Right renal pelvis (tissue), 4 donors: ENCODE measurements at regions not wholly inside any gene's neighbourhood (a gene's known extent, or its start where the extent isn't known, plus 50 kb on each side); places are given as distances from the start of the nearest gene placed in this dataset.

Experiments
- DNase-seq, 4 donors: peaks; one replicate each; pipeline ENCODE4 v3.0.0-alpha.2; 2013; ENCODE audit warnings: low read depth in 4 of 4, low spot score in 3 of 4, missing footprints in 1 of 4

DNA sequence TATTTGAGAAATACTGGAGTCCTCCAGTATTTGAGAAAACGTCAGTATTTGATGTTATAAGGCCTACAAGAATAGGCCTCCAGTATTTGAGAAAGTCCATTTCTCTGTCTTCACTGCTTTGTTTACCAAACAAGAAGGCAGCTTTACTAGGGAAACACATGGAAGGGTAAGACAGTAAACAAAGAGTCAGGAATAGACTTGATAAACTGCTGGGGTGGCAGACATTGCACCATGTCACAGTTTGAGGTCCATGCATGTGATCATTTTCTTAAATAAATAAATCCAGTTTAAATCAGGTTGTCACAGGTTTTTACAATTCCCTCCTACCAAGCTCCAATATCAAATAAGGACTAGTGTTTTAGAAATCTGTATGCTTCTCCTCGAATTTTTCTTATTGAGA is 1431.0 kb upstream of the SPRY2 start:
- DNase-seq = no peak

DNA sequence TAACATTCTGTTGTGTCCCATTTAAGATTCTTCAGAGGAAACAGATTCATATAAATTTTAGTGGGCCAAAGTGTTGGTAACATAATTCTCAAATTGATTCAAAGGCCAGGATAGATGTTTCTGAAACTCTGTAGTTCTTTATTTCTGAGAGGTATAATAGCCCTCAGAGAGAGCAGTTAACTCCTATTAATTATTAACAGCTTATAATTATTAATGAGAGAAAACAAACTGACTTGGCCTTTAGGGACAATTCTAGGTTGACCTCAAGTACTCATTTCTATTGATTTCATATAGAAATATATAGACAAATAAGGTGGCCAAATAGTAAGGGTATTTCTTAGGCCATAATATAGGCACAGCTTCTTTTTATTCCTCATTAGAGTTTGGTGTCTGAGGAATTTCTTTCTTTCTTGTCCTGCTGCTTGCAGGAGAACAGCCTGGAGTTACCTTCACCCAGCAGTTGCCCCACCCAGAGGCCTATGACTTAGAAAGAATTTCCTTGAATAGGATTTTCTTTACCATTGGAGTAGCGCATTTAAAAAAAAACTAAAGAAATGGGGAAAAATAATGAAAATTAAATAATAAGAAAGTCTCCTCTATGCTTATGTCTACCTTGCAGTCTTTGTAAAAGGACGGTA is 1430.1 kb upstream of the SPRY2 start:
- DNase-seq = peak in 2 of 4 donors; percentile 5 to 6

DNA sequence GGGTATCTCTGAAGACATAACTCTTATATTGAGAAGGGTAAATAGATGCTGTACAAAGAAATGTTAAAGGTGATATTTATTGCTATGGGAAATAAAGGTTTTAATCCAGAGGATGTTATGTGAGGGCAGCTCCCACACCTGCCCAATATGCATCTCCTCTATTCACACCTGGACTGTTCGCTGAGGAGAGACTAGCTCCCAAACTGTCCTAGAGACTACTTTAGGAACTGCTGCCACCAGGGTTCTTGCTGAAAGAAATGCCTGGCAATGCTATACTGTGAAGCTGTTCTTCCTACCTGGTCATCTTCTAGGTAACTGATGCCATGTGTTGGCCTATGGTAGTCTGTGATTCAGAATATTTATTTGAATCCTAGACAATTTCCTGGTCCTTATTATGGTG is 1421.5 kb upstream of the SPRY2 start:
- no peak for DNase-seq

DNA sequence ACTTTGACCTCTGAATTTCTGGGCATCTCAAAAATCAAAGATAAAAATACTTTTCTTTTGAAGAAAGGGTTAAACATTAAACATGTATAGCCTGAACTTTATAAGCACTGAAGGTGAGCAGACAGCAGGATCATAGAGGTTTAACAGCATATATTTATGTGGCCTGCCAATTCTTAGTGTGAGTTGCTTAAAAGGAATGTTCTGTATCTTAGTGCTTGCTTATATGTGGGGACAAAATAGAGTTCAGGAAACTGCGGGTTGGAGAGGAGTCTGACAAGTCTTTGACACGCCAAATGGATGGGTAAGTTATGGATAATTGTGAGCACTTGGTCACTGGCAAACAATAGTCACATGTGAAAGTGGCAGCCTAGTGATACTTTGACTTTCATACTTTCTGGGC is 1419.4 kb upstream of the SPRY2 start:
- DNase-seq = no peak

DNA sequence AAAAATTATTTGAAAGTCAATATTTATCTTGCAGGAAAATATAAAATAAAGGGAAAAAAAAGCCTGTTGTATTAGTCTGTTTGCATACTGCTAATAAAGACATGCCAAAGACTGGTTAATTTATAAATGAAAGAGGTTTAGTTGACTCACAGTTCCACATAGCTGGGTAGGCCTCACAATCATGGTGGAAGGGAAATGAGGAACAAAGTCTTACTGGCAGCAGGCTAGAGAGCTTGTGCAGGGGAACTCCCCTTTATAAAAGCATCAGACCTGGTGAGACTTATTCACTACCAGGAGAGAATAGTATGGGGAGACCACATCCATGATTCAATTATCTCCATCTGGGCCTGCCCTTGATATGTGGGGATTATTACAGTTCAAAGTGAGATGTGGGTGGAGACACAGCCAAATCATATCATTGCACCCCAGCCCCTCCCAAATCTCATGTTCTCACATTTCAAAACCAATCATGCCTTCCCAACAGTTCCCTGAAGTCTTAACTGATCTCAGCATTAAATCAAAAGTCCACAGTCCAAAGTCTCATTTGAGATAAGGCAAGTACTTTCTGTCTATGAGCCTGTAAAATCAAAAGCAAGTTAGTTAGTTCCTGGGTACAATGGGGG is 1416.5 kb upstream of the SPRY2 start:
- no peak for DNase-seq

DNA sequence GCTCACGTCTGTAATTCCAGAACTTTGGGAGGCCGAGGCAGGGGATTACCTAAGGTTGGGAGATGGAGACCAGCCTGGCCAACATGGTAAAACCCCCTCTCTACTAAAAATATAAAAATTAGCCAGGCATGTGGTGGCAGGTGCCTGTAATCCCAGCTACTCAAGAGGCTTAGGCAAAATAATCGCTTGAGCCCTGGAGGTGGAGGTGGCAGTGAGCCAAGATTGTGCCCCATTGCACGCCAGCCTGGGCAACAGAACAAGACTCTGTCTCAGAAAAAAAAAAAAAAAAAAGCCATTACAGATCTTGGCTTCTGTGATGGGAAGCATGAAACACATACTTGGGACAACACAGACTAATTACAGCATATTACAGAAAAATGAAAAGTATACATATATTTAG is 1404.5 kb upstream of the SPRY2 start:
- no peak for DNase-seq

DNA sequence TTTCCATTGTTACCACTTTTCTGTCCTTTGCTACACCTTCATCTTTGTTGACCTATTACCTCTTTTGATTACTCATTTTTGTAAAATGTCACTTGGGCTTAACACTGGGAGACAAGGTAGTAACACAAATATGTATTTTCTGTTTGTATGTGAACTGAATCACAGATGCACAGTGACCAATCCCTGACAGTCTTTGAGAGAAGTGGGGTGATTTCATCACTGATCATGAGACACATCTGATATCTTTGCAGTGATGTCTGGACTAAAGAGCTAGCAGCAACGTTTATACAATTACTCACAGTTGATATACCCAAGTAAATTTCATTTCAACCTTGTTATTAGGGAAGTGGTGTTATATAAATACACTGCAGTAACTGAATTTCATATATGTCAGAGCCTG is 1397.4 kb upstream of the SPRY2 start:
- no peak for DNase-seq

DNA sequence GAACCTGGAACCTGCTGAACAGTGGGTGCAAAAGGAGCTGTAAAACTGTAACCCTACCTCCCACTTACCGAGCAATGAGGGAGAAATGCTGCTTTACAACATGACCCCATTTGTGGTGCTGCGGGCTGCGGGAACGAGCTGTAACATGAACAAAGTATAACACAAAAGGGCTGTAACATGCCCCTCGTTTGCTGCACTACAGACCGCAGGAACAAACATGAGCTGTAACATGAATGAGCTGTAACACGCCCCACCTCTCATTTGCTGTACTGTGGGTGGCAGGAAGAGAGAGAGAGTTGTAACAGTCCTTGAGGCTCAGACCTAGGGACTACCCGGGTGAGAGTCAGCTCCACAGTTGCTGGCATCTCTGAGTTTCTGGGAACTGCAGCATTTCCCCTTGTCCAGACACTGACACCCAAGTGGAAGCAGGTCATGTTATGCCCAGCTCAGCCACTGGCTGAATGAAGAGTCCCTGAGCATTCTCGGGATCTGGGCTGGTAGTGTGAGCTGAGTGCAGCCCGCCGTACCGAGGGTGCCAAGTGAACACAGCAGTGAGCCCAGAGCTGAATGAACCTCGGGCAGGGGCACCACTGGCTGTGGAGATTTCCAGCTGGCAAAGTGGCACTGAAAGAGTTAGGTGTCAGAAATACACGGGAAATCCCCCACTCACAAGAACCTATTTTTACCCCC is 1385.3 kb upstream of the SPRY2 start:
- no peak for DNase-seq

DNA sequence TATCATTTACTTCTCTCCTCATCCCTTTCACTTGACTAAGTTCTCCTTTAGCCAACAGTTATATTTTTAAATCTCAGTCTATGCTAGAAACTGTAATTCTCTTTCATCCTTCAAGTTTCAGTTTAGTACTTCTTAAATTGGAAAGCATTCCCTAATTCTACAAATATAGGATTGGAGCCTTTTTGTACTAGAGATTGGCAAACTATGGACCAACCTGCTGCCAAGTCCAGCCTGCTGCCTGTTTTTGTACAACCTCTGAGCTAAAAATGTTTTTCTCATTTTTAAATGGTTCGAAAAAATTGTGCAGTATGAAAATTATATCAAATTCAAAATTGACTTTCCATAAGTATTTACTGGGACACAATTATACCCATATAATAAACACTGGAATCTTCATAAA is 1381.5 kb upstream of the SPRY2 start:
- DNase-seq = no peak

DNA sequence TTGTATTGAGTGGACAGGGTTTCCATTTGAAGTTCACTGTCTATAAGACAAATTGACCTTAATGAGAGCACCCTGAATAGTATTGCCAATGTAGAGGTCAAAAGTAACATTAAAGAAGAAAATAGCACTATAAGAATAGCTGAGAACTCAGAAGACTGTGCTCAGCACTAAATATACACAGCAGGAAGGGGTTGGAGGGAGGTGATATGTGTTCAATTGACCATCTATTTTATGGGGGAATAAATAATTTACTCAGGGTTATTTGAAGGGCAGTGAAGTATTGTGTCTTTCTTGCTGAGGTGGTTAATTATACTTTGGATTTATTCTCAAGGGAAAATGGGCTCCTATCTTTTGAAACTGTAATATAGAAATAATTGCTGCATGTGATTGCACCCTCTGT is 1380.5 kb upstream of the SPRY2 start:
- no peak for DNase-seq

DNA sequence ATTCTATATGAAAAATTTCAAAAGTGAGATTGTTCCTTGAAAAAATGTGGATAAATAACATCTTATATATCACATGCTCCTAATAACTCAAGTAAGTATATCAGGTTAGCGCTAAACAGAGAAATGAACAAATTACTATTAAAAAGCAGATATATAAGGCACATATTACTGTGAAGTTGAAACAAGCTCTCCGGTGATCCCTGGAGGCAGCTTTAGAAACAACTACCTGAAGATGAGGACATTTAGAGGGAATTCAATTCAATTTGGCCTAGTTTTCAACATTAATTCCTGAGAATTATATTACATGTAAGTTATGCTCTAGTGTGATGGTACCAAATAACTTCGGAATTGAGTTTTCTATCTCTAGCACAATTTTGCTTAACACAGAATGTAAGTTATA is 1373.6 kb upstream of the SPRY2 start:
- no peak for DNase-seq

DNA sequence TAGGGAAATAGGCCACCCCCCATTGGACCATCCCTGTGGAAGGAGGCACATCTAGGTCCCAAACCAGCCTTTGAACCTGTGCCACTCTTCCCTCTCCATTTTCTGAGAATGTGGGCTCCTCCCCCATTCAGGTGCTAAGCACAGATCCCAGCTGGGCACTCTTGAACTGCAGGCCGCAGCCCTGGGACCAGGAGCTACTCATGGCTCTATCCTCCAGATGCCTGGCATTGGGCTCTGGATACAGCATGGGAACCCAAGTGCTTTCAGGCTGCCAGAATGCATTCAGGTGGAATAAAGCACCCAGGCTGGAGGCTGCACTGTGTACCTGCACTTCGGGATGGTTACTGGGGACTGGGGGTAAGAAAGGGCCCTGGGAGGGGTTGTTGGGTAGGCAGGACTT is 1372.3 kb upstream of the SPRY2 start:
- no peak for DNase-seq

DNA sequence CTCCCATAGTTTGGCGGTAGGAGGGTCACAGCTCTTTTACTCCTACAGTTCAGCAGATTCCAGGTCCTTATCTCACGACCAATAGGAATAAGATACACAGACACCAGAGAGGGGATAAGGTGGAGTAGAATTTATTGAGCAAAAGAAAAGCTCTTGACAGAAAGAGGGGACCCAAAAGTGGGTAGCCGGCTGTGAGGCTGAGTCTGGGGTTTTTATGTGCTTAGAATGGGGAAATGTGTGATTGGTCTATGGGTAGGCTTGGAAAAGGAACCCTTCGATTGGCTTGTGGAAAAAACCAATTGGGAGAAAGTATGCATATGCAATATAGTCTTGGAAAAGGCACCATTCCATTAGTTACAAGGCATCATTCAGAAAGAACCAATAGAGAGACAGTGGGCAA is 1356.9 kb upstream of the SPRY2 start:
- DNase-seq = no peak

DNA sequence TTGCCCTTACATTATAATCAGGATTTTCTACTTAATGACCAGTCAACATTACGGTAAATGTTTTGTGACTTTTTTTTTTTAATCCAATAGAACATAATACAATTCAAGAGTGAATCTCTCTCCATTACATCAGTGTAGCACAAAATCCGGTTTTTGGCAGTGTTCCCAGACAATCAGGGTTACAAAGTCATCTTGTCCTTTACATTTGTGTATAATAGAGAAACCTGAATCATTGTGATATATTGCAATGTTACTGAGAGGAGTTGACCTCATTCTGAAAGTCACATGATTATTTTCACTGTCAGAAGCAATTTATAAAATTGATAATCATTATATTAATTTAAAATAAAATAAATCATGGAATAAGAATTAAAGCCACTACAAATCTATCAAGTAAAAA is 1346.0 kb upstream of the SPRY2 start:
- no peak for DNase-seq

DNA sequence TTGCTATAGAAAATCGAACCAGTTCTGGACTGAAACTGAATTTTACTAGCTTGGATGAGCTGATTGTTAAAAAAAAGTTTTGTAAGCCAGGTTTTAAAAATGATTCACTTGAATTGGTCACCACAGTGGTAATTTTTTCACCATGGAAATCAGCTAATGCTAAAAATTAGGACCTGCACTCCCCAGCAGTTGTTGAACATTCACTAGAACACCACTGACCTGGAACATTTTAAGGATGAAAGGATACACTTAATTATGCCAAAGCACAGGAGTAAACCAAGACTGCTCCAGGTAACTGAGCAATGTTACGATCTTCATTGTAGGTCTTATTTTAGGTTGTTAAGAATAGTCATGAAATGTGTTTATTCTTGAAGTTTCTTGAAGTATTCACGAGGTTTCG is 1342.6 kb upstream of the SPRY2 start:
- peak in 2 of 4 donors; percentile 12 to 23 for DNase-seq

DNA sequence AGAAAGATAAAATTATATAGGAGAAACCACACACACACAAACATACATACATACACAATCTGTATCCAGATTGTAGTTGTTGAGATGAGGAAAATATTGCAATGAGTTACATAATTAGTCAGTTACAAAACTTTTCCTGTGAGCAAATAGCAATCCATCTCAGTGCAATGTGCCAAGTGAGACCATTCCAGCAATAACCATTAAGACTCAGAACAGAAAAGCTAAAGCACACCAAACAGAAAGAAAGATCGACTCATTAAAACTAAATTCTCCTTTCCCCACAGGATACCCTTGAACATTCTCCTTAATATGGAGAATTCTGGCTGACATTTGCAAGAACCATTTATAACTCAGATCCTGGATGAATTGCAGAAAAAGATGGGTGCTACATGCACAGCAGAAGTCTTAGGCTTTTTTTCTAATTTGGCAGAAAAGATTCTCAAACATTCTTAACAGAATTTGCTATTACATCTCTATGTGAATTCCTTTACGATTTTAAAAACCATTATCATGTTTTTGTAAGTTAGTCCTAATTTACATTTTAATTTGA is 1341.2 kb upstream of the SPRY2 start:
- DNase-seq = no peak

DNA sequence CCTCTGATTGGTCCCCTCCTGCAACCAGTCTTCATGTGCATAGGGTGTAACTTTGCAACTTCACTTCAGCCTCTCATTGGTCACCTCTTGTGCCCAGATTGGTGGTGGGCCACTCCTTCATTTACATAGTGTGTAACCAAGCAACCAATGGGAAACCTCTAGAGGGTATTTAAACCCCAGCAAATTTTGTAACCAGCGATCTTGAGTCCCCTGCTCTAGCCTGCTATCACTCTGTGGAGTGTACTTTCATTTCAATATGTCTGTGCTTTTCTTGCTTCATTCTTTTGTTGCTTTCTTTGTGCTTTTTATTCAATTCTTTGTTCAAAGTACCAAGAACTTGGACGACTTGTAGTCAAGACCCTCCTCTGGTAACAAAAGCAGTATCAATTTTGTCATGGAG is 1336.9 kb upstream of the SPRY2 start:
- no peak for DNase-seq

DNA sequence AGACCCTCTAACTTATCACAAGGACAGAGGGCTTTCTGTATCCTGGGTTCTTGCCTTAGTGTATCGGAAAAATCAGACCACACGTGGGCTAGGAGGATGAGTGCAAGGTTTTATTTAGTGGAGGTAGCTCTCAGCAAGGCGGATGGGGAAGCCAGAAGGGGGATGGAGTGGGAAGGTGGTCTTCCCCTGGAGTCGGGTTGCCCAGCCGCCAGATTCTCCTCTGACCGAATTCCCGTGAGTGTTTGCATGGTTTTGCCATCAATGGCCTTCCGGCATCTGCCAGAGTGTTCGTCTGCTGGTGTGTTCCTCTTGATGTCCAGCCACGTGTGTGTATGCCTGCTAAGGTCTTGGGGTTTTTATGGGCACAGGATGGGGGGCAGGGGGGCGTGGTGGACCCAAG is 1335.1 kb upstream of the SPRY2 start:
- DNase-seq = no peak

DNA sequence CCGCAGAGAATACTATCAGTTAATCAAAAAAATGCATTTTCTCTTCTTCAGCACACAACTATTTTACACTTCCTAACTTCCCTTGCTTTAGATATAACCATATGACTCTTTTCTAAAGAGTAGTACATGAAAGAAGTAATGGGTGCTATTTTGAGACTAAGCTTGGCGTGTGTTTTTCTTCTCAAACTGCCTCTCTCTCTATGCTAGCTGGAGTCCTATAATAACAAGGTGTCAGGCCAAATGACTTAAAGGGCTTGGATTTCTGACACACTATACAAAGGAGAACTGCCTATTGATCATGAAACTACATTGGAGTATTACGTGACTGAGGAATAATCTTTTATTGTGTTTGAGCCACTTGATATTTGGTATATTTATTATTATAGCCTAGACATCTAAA is 1330.1 kb upstream of the SPRY2 start:
- DNase-seq = no peak

DNA sequence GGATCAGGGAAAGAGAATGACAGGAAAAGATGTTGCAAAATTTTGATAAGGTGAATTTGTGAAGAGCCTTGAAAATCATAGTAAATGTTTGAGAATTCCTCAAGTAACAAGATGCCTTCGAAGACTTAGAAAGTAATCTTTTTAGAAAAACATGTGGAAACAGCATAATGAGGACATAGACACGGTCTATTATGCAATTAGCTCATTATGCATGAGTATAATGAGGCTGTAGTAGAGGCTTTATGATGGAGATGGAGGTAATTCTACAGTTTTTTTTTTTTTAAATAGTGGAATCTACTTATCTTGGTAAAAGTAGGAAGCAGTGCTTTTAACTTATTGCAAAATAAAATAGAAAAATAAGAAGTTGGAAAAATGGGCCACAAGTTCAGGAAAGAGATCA is 1329.1 kb upstream of the SPRY2 start:
- DNase-seq = no peak

DNA sequence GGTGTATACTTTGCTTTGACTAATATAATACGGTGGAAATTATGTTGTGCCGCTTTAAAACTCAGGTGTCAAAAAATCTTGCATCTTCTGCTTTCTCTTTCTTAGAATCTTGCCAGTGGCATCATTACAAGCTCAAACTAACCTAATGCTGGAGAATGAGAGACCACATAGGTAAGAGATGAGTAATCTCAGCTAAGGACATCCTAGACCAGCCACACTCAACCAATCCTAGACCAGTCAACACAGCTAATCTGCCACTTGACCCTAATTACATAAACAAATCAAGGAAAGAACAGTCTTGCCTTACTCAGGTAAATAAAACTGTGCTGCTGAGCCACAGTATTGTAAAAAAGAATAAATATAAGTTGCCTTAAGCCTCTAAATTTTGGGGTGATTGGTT is 1323.9 kb upstream of the SPRY2 start:
- DNase-seq = no peak

DNA sequence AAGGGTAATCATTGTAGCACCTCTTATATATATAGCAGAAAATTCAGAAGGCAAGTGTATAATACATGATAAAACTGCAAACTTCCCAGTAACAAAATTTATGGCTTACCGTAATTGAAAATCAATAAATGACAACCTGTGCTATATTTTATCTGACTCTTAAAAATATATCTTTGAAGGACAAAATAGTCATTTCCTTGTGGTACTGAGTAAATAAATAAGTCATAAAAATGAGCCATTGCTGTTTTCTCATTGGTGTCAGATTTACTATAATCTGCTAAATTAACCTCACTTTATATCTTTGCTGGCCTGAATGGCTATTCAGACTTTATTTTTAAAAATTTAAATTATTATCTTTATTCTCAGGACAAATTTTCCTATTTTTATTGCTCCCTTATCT is 1319.1 kb upstream of the SPRY2 start:
- no peak for DNase-seq
